LNCaP clone FGC (cell line): ENCODE measurements at regions not wholly inside any gene's neighbourhood (a gene's known extent, or its start where the extent isn't known, plus 50 kb on each side); places are given as distances from the start of the nearest gene placed in this dataset.
"Not testable (repeated sequence)": the region's sequence is repeated elsewhere in the genome, so short reads cannot be mapped to it uniquely, and the experiment has no call there.

Source experiments
- DNase-seq: peaks from one replicate; pipeline ENCODE4 v3.0.0-alpha.2; 2011; ENCODE audit warnings: low read depth
- H3K4me3 ChIP-seq: 2 replicates; pipeline ENCODE4 v1.5.1; 2011; ENCODE audit warnings: mild to moderate bottlenecking, low read depth, low read length, control low read depth
- CTCF ChIP-seq: IDR thresholded peaks from 2 replicates; pipeline ENCODE4 v1.5.1; 2012; ENCODE audit warnings: mild to moderate bottlenecking; ENCODE audit not compliant: control insufficient read depth, insufficient read depth; ENCODE audit errors: extremely low read depth

- no peak for TF ChIP-seq CTCF
- no peak for DNase-seq
- H3K4me3 ChIP-seq = no peak overlapping the region
Measured at GRCh38 chr1:157312082-157312812, 174.1 kb upstream of the ETV3 start.

- H3K4me3 ChIP-seq = no peak overlapping the region
- TF ChIP-seq CTCF = no peak
- DNase-seq = no peak
Measured at GRCh38 chr1:157311730-157312081, 173.5 kb upstream of the ETV3 start.

- peak; percentile 56 for TF ChIP-seq CTCF
- not testable (repeated sequence) for DNase-seq, H3K4me3 ChIP-seq
Measured at GRCh38 chr1:157310805-157311729, 172.9 kb upstream of the ETV3 start.

- TF ChIP-seq CTCF = no peak
- no peak for DNase-seq
- H3K4me3 ChIP-seq = no peak overlapping the region
Measured at GRCh38 chr1:157310401-157310800, 172.2 kb upstream of the ETV3 start.

GRCh38 chr1:157307491-157307890 lies 169.3 kb upstream of the ETV3 start:
- TF ChIP-seq CTCF = no peak
- DNase-seq = no peak
- H3K4me3 ChIP-seq = no peak overlapping the region

- H3K4me3 ChIP-seq = no peak overlapping the region
- no peak for DNase-seq
- no peak for TF ChIP-seq CTCF
Measured at GRCh38 chr1:157306896-157307295, 168.7 kb upstream of the ETV3 start.
